OCI-LY3 (cell line): ENCODE measurements at regions not wholly inside any gene's neighbourhood (a gene's known extent, or its start where the extent isn't known, plus 50 kb on each side); places are given as distances from the start of the nearest gene placed in this dataset.

Experiments
- EZH2phosphoT487 ChIP-seq: fragments of 200-600 bp; shearing (Covaris generic); IDR thresholded peaks from 2 replicates; pipeline ENCODE4 v1.6.1; 2018; ENCODE audit warnings: antibody characterized with exemption, mixed run types, low read depth
- TF ChIP-seq, protein P1 (sequence below): fragments of 200-600, 300-600 bp; sonication (generic); IDR thresholded peaks from 2 replicates; pipeline ENCODE4 v1.5.1; 2014; ENCODE audit warnings: antibody characterized with exemption, low read length, low read depth

- TF ChIP-seq, protein P1, sequence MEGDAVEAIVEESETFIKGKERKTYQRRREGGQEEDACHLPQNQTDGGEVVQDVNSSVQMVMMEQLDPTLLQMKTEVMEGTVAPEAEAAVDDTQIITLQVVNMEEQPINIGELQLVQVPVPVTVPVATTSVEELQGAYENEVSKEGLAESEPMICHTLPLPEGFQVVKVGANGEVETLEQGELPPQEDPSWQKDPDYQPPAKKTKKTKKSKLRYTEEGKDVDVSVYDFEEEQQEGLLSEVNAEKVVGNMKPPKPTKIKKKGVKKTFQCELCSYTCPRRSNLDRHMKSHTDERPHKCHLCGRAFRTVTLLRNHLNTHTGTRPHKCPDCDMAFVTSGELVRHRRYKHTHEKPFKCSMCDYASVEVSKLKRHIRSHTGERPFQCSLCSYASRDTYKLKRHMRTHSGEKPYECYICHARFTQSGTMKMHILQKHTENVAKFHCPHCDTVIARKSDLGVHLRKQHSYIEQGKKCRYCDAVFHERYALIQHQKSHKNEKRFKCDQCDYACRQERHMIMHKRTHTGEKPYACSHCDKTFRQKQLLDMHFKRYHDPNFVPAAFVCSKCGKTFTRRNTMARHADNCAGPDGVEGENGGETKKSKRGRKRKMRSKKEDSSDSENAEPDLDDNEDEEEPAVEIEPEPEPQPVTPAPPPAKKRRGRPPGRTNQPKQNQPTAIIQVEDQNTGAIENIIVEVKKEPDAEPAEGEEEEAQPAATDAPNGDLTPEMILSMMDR, result no peak
- TF ChIP-seq EZH2phosphoT487, result no peak
Measured at GRCh38 chr9:126033956-126034355, 286.8 kb downstream of the PBX3 start.
